K562 (cell line): ENCODE measurements at regions not wholly inside any gene's neighbourhood (a gene's known extent, or its start where the extent isn't known, plus 50 kb on each side); places are given as distances from the start of the nearest gene placed in this dataset.

Experiments used
- C11orf30 ChIP-seq: fragments of 450-650 bp; IDR thresholded peaks from 2 replicates; pipeline ENCODE4 v1.6.1; 2016; ENCODE audit warnings: low read depth, mild to moderate bottlenecking
- EGR1 ChIP-seq: fragments of 450-650 bp; conservative IDR thresholded peaks from 2 replicates; pipeline ENCODE4 v1.6.1; 2017; ENCODE audit warnings: mild to moderate bottlenecking
- ETV5 ChIP-seq: sonication (generic); formaldehyde crosslinking; IDR thresholded peaks from 2 replicates; pipeline ENCODE4 v1.4.0; 2020; ENCODE audit warnings: low read depth, mild to moderate bottlenecking, missing genetic modification reagents
- KLF13 ChIP-seq: fragments of 450-650 bp; IDR thresholded peaks from 2 replicates; pipeline ENCODE4 v1.6.1; 2016; ENCODE audit warnings: missing genetic modification characterization, low read depth, mild to moderate bottlenecking, missing compliant biosample characterization, moderate library complexity, borderline replicate concordance
- MYC ChIP-seq, 2 experiments: fragments of 250-450 bp in 1 of 2; sonication (Bioruptor Pico) in 1 of 2; IDR thresholded peaks; 2 replicates each; pipeline versions ENCODE4 v1.5.1 to v1.6.1; 2012 to 2021; ENCODE audit warnings: low read depth in 2 of 2, borderline replicate concordance in 1 of 2, improper control_type of control experiment in 1 of 2, low read length in 1 of 2, mild to moderate bottlenecking in 1 of 2, moderate library complexity in 1 of 2
- NFIX ChIP-seq: fragments of 250-450 bp; sonication (Bioruptor Pico); IDR thresholded peaks from 2 replicates; pipeline ENCODE4 v1.4.0; 2020; ENCODE audit warnings: low read depth, mild to moderate bottlenecking, moderate library complexity
- NR2C2 ChIP-seq, 2 experiments: fragments of 200-800 bp in 1 of 2; sonication (Bioruptor generic) in 1 of 2; sonication (generic) in 1 of 2; formaldehyde crosslinking in 1 of 2; IDR thresholded peaks; 2 replicates each; pipeline versions ENCODE4 v1.6.1 to v1.8.0; 2016 to 2022; ENCODE audit warnings: mild to moderate bottlenecking in 1 of 2, missing compliant biosample characterization in 1 of 2, missing genetic modification characterization in 1 of 2, missing genetic modification reagents in 1 of 2
- POLR2A ChIP-seq: fragments of 450-650 bp; conservative IDR thresholded peaks from 2 replicates; pipeline ENCODE4 v1.6.1; 2016
- TAF7 ChIP-seq: fragments of 450-650 bp; IDR thresholded peaks from 2 replicates; pipeline ENCODE4 v1.6.1; 2016; ENCODE audit warnings: missing genetic modification characterization, missing compliant biosample characterization
- THAP12 ChIP-seq: fragments of 250-450 bp; sonication (Bioruptor Pico); IDR thresholded peaks from 2 replicates; pipeline ENCODE4 v1.9.0; 2021; ENCODE audit warnings: mild to moderate bottlenecking, inconsistent platforms
- USF2 ChIP-seq: sonication (generic); formaldehyde crosslinking; IDR thresholded peaks from 2 replicates; pipeline ENCODE4 v1.5.0; 2020; ENCODE audit warnings: missing genetic modification reagents
- ZNF444 ChIP-seq: fragments of 250-450 bp; sonication (Bioruptor Pico); IDR thresholded peaks from 2 replicates; pipeline ENCODE4 v1.4.0; 2020; ENCODE audit warnings: mild to moderate bottlenecking, moderate library complexity
- TF ChIP-seq, protein P1 (sequence below), 3 experiments: IDR thresholded peaks in 2 of 3; conservative IDR thresholded peaks in 1 of 3; 2 replicates each; pipeline ENCODE4 v1.5.1; 2011 to 2012; ENCODE audit warnings: low read length in 3 of 3, mild to moderate bottlenecking in 3 of 3, control low read depth in 2 of 3, improper control_type of control experiment in 1 of 3, inconsistent platforms in 1 of 3, low read depth in 1 of 3, mixed read lengths in 1 of 3, moderate library complexity in 1 of 3; ENCODE audit not compliant: insufficient read depth in 2 of 3
- TF ChIP-seq, protein P2 (sequence below): fragments of 450-650 bp; IDR thresholded peaks from 2 replicates; pipeline ENCODE4 v1.6.1; 2018; ENCODE audit not compliant: partially characterized antibody

GRCh38 chrX:33592396-33592795 is 381.0 kb upstream of the DMD start:
- TF ChIP-seq THAP12 (CRISPR knock-in tag), result no peak
- TF ChIP-seq, protein P1, sequence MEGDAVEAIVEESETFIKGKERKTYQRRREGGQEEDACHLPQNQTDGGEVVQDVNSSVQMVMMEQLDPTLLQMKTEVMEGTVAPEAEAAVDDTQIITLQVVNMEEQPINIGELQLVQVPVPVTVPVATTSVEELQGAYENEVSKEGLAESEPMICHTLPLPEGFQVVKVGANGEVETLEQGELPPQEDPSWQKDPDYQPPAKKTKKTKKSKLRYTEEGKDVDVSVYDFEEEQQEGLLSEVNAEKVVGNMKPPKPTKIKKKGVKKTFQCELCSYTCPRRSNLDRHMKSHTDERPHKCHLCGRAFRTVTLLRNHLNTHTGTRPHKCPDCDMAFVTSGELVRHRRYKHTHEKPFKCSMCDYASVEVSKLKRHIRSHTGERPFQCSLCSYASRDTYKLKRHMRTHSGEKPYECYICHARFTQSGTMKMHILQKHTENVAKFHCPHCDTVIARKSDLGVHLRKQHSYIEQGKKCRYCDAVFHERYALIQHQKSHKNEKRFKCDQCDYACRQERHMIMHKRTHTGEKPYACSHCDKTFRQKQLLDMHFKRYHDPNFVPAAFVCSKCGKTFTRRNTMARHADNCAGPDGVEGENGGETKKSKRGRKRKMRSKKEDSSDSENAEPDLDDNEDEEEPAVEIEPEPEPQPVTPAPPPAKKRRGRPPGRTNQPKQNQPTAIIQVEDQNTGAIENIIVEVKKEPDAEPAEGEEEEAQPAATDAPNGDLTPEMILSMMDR (IDR thresholded peaks at IDR 0.05 in 2 of 3, conservative IDR thresholded peaks at IDR 0.05 in 1 of 3; ENCODE audit: insufficient read depth in 2 of 3, low read depth in 1 of 3, low read length in 3 of 3), result no peak
- no peak for TF ChIP-seq KLF13 (tag)
- no peak for TF ChIP-seq ZNF444
- TF ChIP-seq POLR2A, result no peak
- TF ChIP-seq C11orf30, result 0 out of 2 replicates have a peak, but pooled peaks have one; percentile 24
- no peak for TF ChIP-seq ETV5 (CRISPR knock-in tag)
- no peak for TF ChIP-seq NFIX
- TF ChIP-seq EGR1, result no peak
- TF ChIP-seq, protein P2, sequence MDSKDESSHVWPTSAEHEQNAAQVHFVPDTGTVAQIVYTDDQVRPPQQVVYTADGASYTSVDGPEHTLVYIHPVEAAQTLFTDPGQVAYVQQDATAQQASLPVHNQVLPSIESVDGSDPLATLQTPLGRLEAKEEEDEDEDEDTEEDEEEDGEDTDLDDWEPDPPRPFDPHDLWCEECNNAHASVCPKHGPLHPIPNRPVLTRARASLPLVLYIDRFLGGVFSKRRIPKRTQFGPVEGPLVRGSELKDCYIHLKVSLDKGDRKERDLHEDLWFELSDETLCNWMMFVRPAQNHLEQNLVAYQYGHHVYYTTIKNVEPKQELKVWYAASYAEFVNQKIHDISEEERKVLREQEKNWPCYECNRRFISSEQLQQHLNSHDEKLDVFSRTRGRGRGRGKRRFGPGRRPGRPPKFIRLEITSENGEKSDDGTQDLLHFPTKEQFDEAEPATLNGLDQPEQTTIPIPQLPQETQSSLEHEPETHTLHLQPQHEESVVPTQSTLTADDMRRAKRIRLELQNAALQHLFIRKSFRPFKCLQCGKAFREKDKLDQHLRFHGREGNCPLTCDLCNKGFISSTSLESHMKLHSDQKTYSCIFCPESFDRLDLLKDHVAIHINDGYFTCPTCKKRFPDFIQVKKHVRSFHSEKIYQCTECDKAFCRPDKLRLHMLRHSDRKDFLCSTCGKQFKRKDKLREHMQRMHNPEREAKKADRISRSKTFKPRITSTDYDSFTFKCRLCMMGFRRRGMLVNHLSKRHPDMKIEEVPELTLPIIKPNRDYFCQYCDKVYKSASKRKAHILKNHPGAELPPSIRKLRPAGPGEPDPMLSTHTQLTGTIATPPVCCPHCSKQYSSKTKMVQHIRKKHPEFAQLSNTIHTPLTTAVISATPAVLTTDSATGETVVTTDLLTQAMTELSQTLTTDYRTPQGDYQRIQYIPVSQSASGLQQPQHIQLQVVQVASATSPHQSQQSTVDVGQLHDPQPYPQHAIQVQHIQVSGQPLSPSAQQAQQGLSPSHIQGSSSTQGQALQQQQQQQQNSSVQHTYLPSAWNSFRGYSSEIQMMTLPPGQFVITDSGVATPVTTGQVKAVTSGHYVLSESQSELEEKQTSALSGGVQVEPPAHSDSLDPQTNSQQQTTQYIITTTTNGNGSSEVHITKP, result no peak
- TF ChIP-seq MYC (IDR thresholded peaks at IDR 0.05; ENCODE audit: low read depth, low read length), result no peak
- no peak for TF ChIP-seq MYC (CRISPR knock-in tag; IDR thresholded peaks at IDR 0.05; ENCODE audit: borderline replicate concordance, low read depth)
- TF ChIP-seq NR2C2 (CRISPR knock-in tag; IDR thresholded peaks at IDR 0.05), result no peak
- TF ChIP-seq NR2C2 (tag; IDR thresholded peaks at IDR 0.05), result no peak
- no peak for TF ChIP-seq USF2
- TF ChIP-seq TAF7, result no peak
